Ecto neural progenitor cell (in vitro differentiated cells): ENCODE measurements at regions not wholly inside any gene's neighbourhood (a gene's known extent, or its start where the extent isn't known, plus 50 kb on each side); places are given as distances from the start of the nearest gene placed in this dataset.

Experiments
- DNase-seq: peaks from one replicate; pipeline ENCODE4 v3.0.0-alpha.2; 2018; ENCODE audit warnings: low spot score

- no peak for DNase-seq
These were observed 142.1 kb downstream of the CXCL12 start for GRCh38 chr10:44242826-44243225.

GRCh38 chr10:44242091-44242490 is 142.8 kb downstream of the CXCL12 start:
- DNase-seq: no peak

- DNase-seq: no peak
These were observed 144.2 kb downstream of the CXCL12 start for GRCh38 chr10:44240584-44241205.

GRCh38 chr10:44238212-44238611 is 146.7 kb downstream of the CXCL12 start:
- no peak for DNase-seq

GRCh38 chr10:44237364-44238049 is 147.4 kb downstream of the CXCL12 start:
- DNase-seq: no peak

- no peak for DNase-seq
These were observed 149.5 kb downstream of the CXCL12 start for GRCh38 chr10:44235363-44235762.

- DNase-seq: no peak
These were observed 150.4 kb downstream of the CXCL12 start for GRCh38 chr10:44234483-44234875.

- DNase-seq: peak; percentile 93
These were observed 151.1 kb downstream of the CXCL12 start for GRCh38 chr10:44233561-44234482.

GRCh38 chr10:44217274-44217820 is 167.6 kb downstream of the CXCL12 start:
- DNase-seq: no peak

GRCh38 chr10:44216073-44216472 is 168.8 kb downstream of the CXCL12 start:
- no peak for DNase-seq

GRCh38 chr10:44209811-44210210 is 175.1 kb downstream of the CXCL12 start:
- no peak for DNase-seq

GRCh38 chr10:44207160-44207559 is 177.7 kb downstream of the CXCL12 start:
- DNase-seq: no peak

- no peak for DNase-seq
These were observed 178.6 kb downstream of the CXCL12 start for GRCh38 chr10:44206127-44206818.

GRCh38 chr10:44205067-44205466 is 179.8 kb downstream of the CXCL12 start:
- no peak for DNase-seq

- no peak for DNase-seq
These were observed 181.4 kb downstream of the CXCL12 start for GRCh38 chr10:44203535-44203934.

- no peak for DNase-seq
These were observed 181.9 kb downstream of the CXCL12 start for GRCh38 chr10:44202952-44203351.

GRCh38 chr10:44201656-44202055 is 183.2 kb downstream of the CXCL12 start:
- no peak for DNase-seq

GRCh38 chr10:44201011-44201410 is 183.9 kb downstream of the CXCL12 start:
- no peak for DNase-seq

- no peak for DNase-seq
These were observed 184.8 kb downstream of the CXCL12 start for GRCh38 chr10:44199991-44200655.

- no peak for DNase-seq
These were observed 185.6 kb downstream of the CXCL12 start for GRCh38 chr10:44199267-44199666.

- no peak for DNase-seq
These were observed 186.2 kb downstream of the CXCL12 start for GRCh38 chr10:44198780-44199097.
